ENCODE measurements at regions not wholly inside any gene's neighbourhood (a gene's known extent, or its start where the extent isn't known, plus 50 kb on each side); places are given as distances from the start of the nearest gene placed in this dataset.
A peak's percentile ranks its signal among the peaks of the same experiment; 100 is the strongest.

- ChIA-PET POLR2A (interaction anchor here (1.2 kb wide), 1 partner anchor 10 kb away, joined by 3 read pairs; no protein-coding TSS in a partner anchor), CTCF (ENCODE audit: low intra/inter-chr PET ratio) (no interaction called here)
- H3K9me3 ChIP-seq (replicated peaks; ENCODE audit: control insufficient read depth, insufficient read depth, low read depth, low read length), result no peaks in the 10 kb centered on the region
- H3K27me3 ChIP-seq (ENCODE audit: control insufficient read depth in 2 of 2, insufficient read depth in 2 of 2, low read length in 2 of 2), result peaks cover 3 to 20% of the 10 kb centered on the region in 2 experiments; a peak in 4 of 5 replicates
- H3K4me2 ChIP-seq (ENCODE audit: insufficient read depth, low read length), result no peak overlapping the region
- DNase-seq (ENCODE audit: extremely low read depth in 1 of 4, low spot score in 3 of 4) (no peak), FAIRE-seq (peak; percentile 15), ATAC-seq (no peak)
- H3K9me1 ChIP-seq (ENCODE audit: control insufficient read depth, insufficient read depth, low read length), result no peaks in the 10 kb centered on the region
- no peak overlapping the region for H3K9ac ChIP-seq (ENCODE audit: insufficient read depth in 1 of 2, low read depth in 2 of 2, low read length in 2 of 2)
- H3K79me2 ChIP-seq (ENCODE audit: control insufficient read depth, insufficient read depth, low read length), result no peaks in the 10 kb centered on the region
- no peak overlapping the region for H3K4me3 ChIP-seq
- H2AFZ ChIP-seq (ENCODE audit: low read depth, low read length), result no peak overlapping the region
- H3K36me3 ChIP-seq (ENCODE audit: control insufficient read depth, insufficient read depth, low read length), result no peaks in the 10 kb centered on the region
- no peak overlapping the region for H3K27ac ChIP-seq (ENCODE audit: extremely low read depth, low read depth, low read length)
- BruUV-seq (replicated peaks), result no TSS peak
- WGBS (ENCODE audit: insufficient coverage, low coverage, missing lambda C conversion rate), result 13% methylated on average over 6 of the region's 6 CpGs
- H4K20me1 ChIP-seq (replicated peaks; ENCODE audit: control insufficient read depth, insufficient read depth, low read length), result peaks cover 20% of the 10 kb centered on the region; the same call in 1 of the 2 replicates
- peaks cover 0 to 8% of the 10 kb centered on the region in 2 experiments; a peak in 2 of 5 replicates for H3K4me1 ChIP-seq (replicated peaks in 1 of 2; ENCODE audit: control insufficient read depth in 2 of 2, insufficient read depth in 2 of 2, low read length in 2 of 2)
- in situ Hi-C loops (cut with MboI) (no loop called here), intact Hi-C loops (cut with micrococcal nuclease) (no loop called here)
- TF ChIP-seq DPF2 (IDR thresholded peaks at IDR 0.05), result no peak
- no peak for TF ChIP-seq ZNF584 (CRISPR knock-in tag; IDR thresholded peaks at IDR 0.05; ENCODE audit: low read depth)
- no peak for TF ChIP-seq FOXJ3 (CRISPR knock-in tag; IDR thresholded peaks at IDR 0.05)
- no peak for TF ChIP-seq MCM7 (IDR thresholded peaks at IDR 0.05)
- no peak for TF ChIP-seq UBTF (IDR thresholded peaks at IDR 0.05; ENCODE audit: borderline replicate concordance in 1 of 2, low read depth in 2 of 2, low read length in 2 of 2)
- TF ChIP-seq VEZF1 (CRISPR knock-in tag; IDR thresholded peaks at IDR 0.05), result no peak
- TF ChIP-seq ZNF766 (CRISPR knock-in tag; conservative IDR thresholded peaks at IDR 0.05), result no peak
- no peak for TF ChIP-seq FUS (optimal IDR thresholded peaks at IDR 0.05; ENCODE audit: low read depth, low read length)
- TF ChIP-seq MAFK (IDR thresholded peaks at IDR 0.05; ENCODE audit: low read length), result no peak
- TF ChIP-seq ZNF79 (CRISPR knock-in tag; IDR thresholded peaks at IDR 0.05; ENCODE audit: low read depth), result no peak
Observed at GRCh38 chr15:81751816-81752545, 293.8 kb downstream of the MEX3B start.
